GM12891 (cell line): ENCODE measurements at regions not wholly inside any gene's neighbourhood (a gene's known extent, or its start where the extent isn't known, plus 50 kb on each side); places are given as distances from the start of the nearest gene placed in this dataset.

Experiments used
- DNase-seq: peaks from one replicate; pipeline ENCODE4 v3.0.0; 2011; ENCODE audit warnings: low spot score; ENCODE audit not compliant: insufficient read length
- FAIRE-seq: peaks from 2 replicates; lab custom pipeline; 2011; peaks lifted over from hg19 to GRCh38; lab: Jason Lieb, UNC
- PAX5 ChIP-seq: IDR thresholded peaks from 2 replicates; pipeline ENCODE4 v1.6.1; 2011; ENCODE audit warnings: low read length, moderate library complexity, mild to moderate bottlenecking; ENCODE audit not compliant: insufficient read depth, severe bottlenecking
- POLR2A ChIP-seq: IDR thresholded peaks from 2 replicates; pipeline ENCODE4 v1.6.1; 2011; ENCODE audit warnings: low read depth, low read length, control low read depth
- POLR2AphosphoS5 ChIP-seq: IDR thresholded peaks from 2 replicates; pipeline ENCODE4 v1.6.1; 2011; ENCODE audit warnings: low read depth, low read length, control low read depth
- POU2F2 ChIP-seq: IDR thresholded peaks from 2 replicates; pipeline ENCODE4 v1.6.1; 2011; ENCODE audit warnings: low read depth, mild to moderate bottlenecking, control low read depth, low read length, moderate library complexity
- SPI1 ChIP-seq: IDR thresholded peaks from 2 replicates; pipeline ENCODE4 v1.6.1; 2011; ENCODE audit warnings: low read depth, low read length, control low read depth
- TAF1 ChIP-seq: IDR thresholded peaks from 2 replicates; pipeline ENCODE4 v1.6.1; 2011; ENCODE audit warnings: low read depth, low read length, control low read depth

GRCh38 chr10:2985729-2986232, 81.6 kb upstream of the PFKP start:
- TF ChIP-seq POU2F2 (no peak), SPI1 (no peak), TAF1 (no peak), POLR2A (no peak)
- DNase-seq (no peak), FAIRE-seq (no peak)

- DNase-seq, result no peak
- FAIRE-seq, result no peak
- TF ChIP-seq SPI1, result no peak
- no peak for TF ChIP-seq POLR2A
- TF ChIP-seq TAF1, result no peak
- TF ChIP-seq PAX5, result no peak
- TF ChIP-seq POLR2AphosphoS5, result no peak
- TF ChIP-seq POU2F2, result no peak
Measured at GRCh38 chr10:2984682-2985081, 82.7 kb upstream of the PFKP start.

- no peak for FAIRE-seq
- TF ChIP-seq POU2F2, result no peak
- TF ChIP-seq TAF1, result no peak
- TF ChIP-seq PAX5, result no peak
- no peak for TF ChIP-seq POLR2AphosphoS5
- no peak for TF ChIP-seq POLR2A
- no peak for TF ChIP-seq SPI1
Measured at GRCh38 chr10:2982146-2982545, 85.2 kb upstream of the PFKP start.

GRCh38 chr10:2981361-2981801, 86.0 kb upstream of the PFKP start:
- FAIRE-seq (no peak), DNase-seq (no peak)
- TF ChIP-seq POLR2A (no peak), POLR2AphosphoS5 (no peak), TAF1 (no peak), SPI1 (no peak), PAX5 (no peak), POU2F2 (no peak)

More at GRCh38 chr10:2982146-2982545, 85.2 kb upstream of the PFKP start:
- no peak for DNase-seq

GRCh38 chr10:2980791-2981360, 86.5 kb upstream of the PFKP start:
- FAIRE-seq, result no peak
- TF ChIP-seq PAX5 (peak; percentile 39), POLR2AphosphoS5 (no peak), POU2F2 (peak; percentile 9; the same call in 1 of the 2 replicates)
- no peak for DNase-seq

- no peak for TF ChIP-seq PAX5
- no peak for TF ChIP-seq POLR2AphosphoS5
- no peak for TF ChIP-seq POU2F2
- no peak for TF ChIP-seq TAF1
- TF ChIP-seq POLR2A, result no peak
- TF ChIP-seq SPI1, result no peak
- FAIRE-seq (no peak), DNase-seq (no peak)
Measured at GRCh38 chr10:2980116-2980515, 87.2 kb upstream of the PFKP start.

- TF ChIP-seq POU2F2 (no peak), SPI1 (no peak), TAF1 (no peak), PAX5 (no peak), POLR2AphosphoS5 (no peak), POLR2A (no peak)
- FAIRE-seq (peak; percentile 33), DNase-seq (no peak)
Measured at GRCh38 chr10:2979306-2979705, 88.0 kb upstream of the PFKP start.

GRCh38 chr10:2978574-2979273, 88.6 kb upstream of the PFKP start:
- DNase-seq (no peak), FAIRE-seq (no peak)
- TF ChIP-seq POLR2A, result no peak

GRCh38 chr10:2978111-2978510, 89.2 kb upstream of the PFKP start:
- DNase-seq (no peak), FAIRE-seq (no peak)
- TF ChIP-seq TAF1 (no peak), POLR2AphosphoS5 (no peak), POLR2A (no peak)

- FAIRE-seq, result no peak
- no peak for DNase-seq
- TF ChIP-seq POLR2AphosphoS5 (no peak), SPI1 (no peak), PAX5 (no peak), POLR2A (no peak), TAF1 (no peak), POU2F2 (no peak)
Measured at GRCh38 chr10:2974503-2975207, 92.7 kb upstream of the PFKP start.

- no peak for DNase-seq
- no peak for TF ChIP-seq POLR2A
- no peak for TF ChIP-seq PAX5
- no peak for TF ChIP-seq POU2F2
- no peak for TF ChIP-seq POLR2AphosphoS5
- TF ChIP-seq TAF1, result no peak
- TF ChIP-seq SPI1, result no peak
- no peak for FAIRE-seq
Measured at GRCh38 chr10:2974083-2974482, 93.3 kb upstream of the PFKP start.
